Adrenal gland (tissue), 9 donors: ENCODE measurements at regions not wholly inside any gene's neighbourhood (a gene's known extent, or its start where the extent isn't known, plus 50 kb on each side); places are given as distances from the start of the nearest gene placed in this dataset.

ENCODE experiments used
- DNase-seq, 7 donors: peaks; one replicate each; pipeline ENCODE4 v3.0.0-alpha.2; 2019 to 2020
- H3K27ac ChIP-seq, 5 donors: fragments of 200-600 bp; sonication (generic) in 4 of 5; 1 replicate in 3 of 5; 2 replicates in 2 of 5; pipeline versions ENCODE4 v1.5.1 to v1.8.0; 2016 to 2020; ENCODE audit warnings: mild to moderate bottlenecking in 1 of 5
- H3K27me3 ChIP-seq: fragments of 200-600 bp; 2 replicates; pipeline ENCODE4 v1.8.0; 2021
- H3K36me3 ChIP-seq, 2 donors: fragments of 200-600 bp; replicated peaks in 1 of 2; 1 replicate in 1 of 2; 2 replicates in 1 of 2; pipeline versions ENCODE4 v1.5.1 to v1.8.0; 2018 to 2022
- H3K4me1 ChIP-seq, 2 donors: fragments of 200-600 bp; replicated peaks in 1 of 2; 1 replicate in 1 of 2; 2 replicates in 1 of 2; pipeline versions ENCODE4 v1.5.1 to v1.8.0; 2018 to 2021
- H3K4me3 ChIP-seq, 4 donors: fragments of 200-600 bp; sonication (generic) in 3 of 4; one replicate each; pipeline ENCODE4 v1.5.1; 2016 to 2018
- H3K9me3 ChIP-seq, 3 donors: fragments of 200-600 bp; sonication (generic) in 1 of 3; replicated peaks in 1 of 3; 1 replicate in 2 of 3; 2 replicates in 1 of 3; pipeline versions ENCODE4 v1.5.1 to v1.8.0; 2016 to 2021
- CTCF ChIP-seq, 6 experiments: fragments of 450-650 bp in 4 of 6; fragments of 200-600 bp in 2 of 6; sonication (generic) in 1 of 6; IDR thresholded peaks; 1 replicate in 5 of 6; 2 replicates in 1 of 6; pipeline versions ENCODE4 v1.5.1 to v1.8.0; 2016 to 2021; ENCODE audit warnings: antibody characterized with exemption in 6 of 6, mild to moderate bottlenecking in 2 of 6, moderate library complexity in 1 of 6
- POLR2A ChIP-seq, 2 donors: fragments of 450-650 bp; IDR thresholded peaks; one replicate each; pipeline ENCODE4 v1.6.1; 2017; ENCODE audit warnings: antibody characterized with exemption in 2 of 2, mild to moderate bottlenecking in 2 of 2, moderate library complexity in 1 of 2
- WGBS, 4 donors: extraction: QIAGEN DNeasy Blood & Tissue Kit in 2 of 4; methylation state at CpG; one replicate each; pipeline versions ENCODE4 v1.1.5 to v1.1.7; 2013 to 2017; 5-methylcytosine and 5-hydroxymethylcytosine counted together
- intact Hi-C, 2 donors: fragments of 100-400 bp; cut with DNase I; formaldehyde crosslinking; loops; one replicate each; pipeline versions ENCODE4 v1.14.1 to v1.15.0; 2022 to 2023
- donor health status: healthy with polysubstance abuse.
- donor health status: Bipolar disorder and iron deficiency.
- donor health status: DM: yes; HTN: yes; CAD: no.
- donor health status: DM: no; HTN: no; CAD: no.
- donor health status: DM: no; HTN: no; CAD: no.

DNA sequence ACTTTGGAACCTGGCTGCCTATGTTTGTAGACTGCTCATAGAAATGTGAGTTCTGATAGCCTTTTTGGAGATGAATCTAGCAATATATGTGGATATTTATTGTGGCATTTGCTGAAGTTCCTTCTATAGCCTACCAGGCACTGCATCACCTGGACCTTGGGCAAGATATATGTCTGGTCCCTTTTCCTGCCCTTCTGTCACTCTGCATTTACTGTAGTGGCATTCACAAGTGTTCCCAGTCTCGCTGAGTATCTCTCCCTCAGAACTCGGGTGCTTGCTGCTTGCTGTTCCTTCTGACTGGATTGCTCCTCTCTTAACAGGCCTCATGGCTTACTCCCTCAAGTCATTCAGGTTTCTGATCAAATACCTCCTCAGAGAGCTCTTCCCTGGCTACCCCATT lies 145.0 kb downstream of the UBE2E3 start:
- no peak overlapping the region for H3K4me3 ChIP-seq
- no peak for DNase-seq
- WGBS, 4 donors, result 72 to 88% (median 78%) methylated on average over 2 of the region's 2 CpGs
- intact Hi-C loops, result no loop called here
- H3K9me3 ChIP-seq, result no peaks in the 10 kb centered on the region
- H3K36me3 ChIP-seq, result no peaks in the 10 kb centered on the region
- H3K27me3 ChIP-seq, result no peaks in the 10 kb centered on the region
- no peak overlapping the region for H3K27ac ChIP-seq
- H3K4me1 ChIP-seq, result no peaks in the 10 kb centered on the region
- TF ChIP-seq POLR2A (IDR thresholded peaks at IDR 0.05) (no peak), CTCF (IDR thresholded peaks at IDR 0.05) (no peak)

GRCh38 chr2:181126311-181126868 lies 146.0 kb downstream of the UBE2E3 start:
- 76 to 82% (median 79%) methylated on average over 5 of the region's 5 CpGs for WGBS, 4 donors
- H3K4me1 ChIP-seq, result no peaks in the 10 kb centered on the region
- H3K9me3 ChIP-seq, result no peaks in the 10 kb centered on the region
- DNase-seq, result no peak
- intact Hi-C loops, result no loop called here
- no peak overlapping the region for H3K4me3 ChIP-seq
- no peak overlapping the region for H3K27ac ChIP-seq
- H3K36me3 ChIP-seq, result no peaks in the 10 kb centered on the region
- no peaks in the 10 kb centered on the region for H3K27me3 ChIP-seq
- TF ChIP-seq POLR2A (IDR thresholded peaks at IDR 0.05) (no peak), CTCF (IDR thresholded peaks at IDR 0.05) (no peak)

GRCh38 chr2:181128199-181128598 lies 147.8 kb downstream of the UBE2E3 start:
- Histone ChIP-seq H3K4me1 (no peaks in the 10 kb centered on the region), H3K4me3 (no peak overlapping the region), H3K9me3 (no peaks in the 10 kb centered on the region), H3K36me3 (no peaks in the 10 kb centered on the region), H3K27ac (no peak overlapping the region), H3K27me3 (no peaks in the 10 kb centered on the region)
- no peak for DNase-seq
- intact Hi-C loops, result no loop called here
- no peak for TF ChIP-seq POLR2A (IDR thresholded peaks at IDR 0.05)
- no peak for TF ChIP-seq CTCF (IDR thresholded peaks at IDR 0.05)

GRCh38 chr2:181129364-181130056 lies 149.1 kb downstream of the UBE2E3 start:
- intact Hi-C loops, result no loop called here
- Histone ChIP-seq H3K9me3 (no peaks in the 10 kb centered on the region), H3K27ac (no peak overlapping the region), H3K36me3 (no peaks in the 10 kb centered on the region), H3K4me1 (no peaks in the 10 kb centered on the region), H3K27me3 (no peaks in the 10 kb centered on the region), H3K4me3 (no peak overlapping the region)
- DNase-seq, result no peak
- 81 to 89% (median 86%) methylated on average over 4 of the region's 4 CpGs for WGBS, 4 donors
- TF ChIP-seq POLR2A (IDR thresholded peaks at IDR 0.05), result no peak
- TF ChIP-seq CTCF (IDR thresholded peaks at IDR 0.05), result no peak
